SK-N-SH (cell line): ENCODE measurements at regions not wholly inside any gene's neighbourhood (a gene's known extent, or its start where the extent isn't known, plus 50 kb on each side); places are given as distances from the start of the nearest gene placed in this dataset.

Experiments
- CTCF ChIA-PET: fragments of 300-600, 350-600 bp; formaldehyde crosslinking; extraction: SDS; loops from one replicate; lab custom pipeline; 2021; lab: Yijun Ruan, JAX
- POLR2A ChIA-PET: fragments of 350-600 bp; sonication (Branson Sonifier 250); formaldehyde crosslinking; extraction: SDS; loops from one replicate; lab custom pipeline; 2020; ENCODE audit warnings: antibody characterized with exemption, inconsistent platforms; lab: Yijun Ruan, JAX
- DNase-seq: peaks from one replicate; pipeline ENCODE4 v3.0.0; 2012
- H2AFZ ChIP-seq: fragments of 200-600 bp; sonication (generic); 2 replicates; pipeline ENCODE4 v1.8.1; 2016; ENCODE audit warnings: antibody characterized with exemption, mild to moderate bottlenecking, low read depth
- H3F3A ChIP-seq: fragments of 200-600 bp; sonication (generic); replicated peaks from 2 replicates; pipeline ENCODE3; 2016; ENCODE audit warnings: antibody characterized with exemption, mild to moderate bottlenecking; ENCODE audit not compliant: insufficient read depth
- H3K27ac ChIP-seq, 2 experiments: fragments of 200-500 bp in 1 of 2; fragments of 200-600 bp in 1 of 2; sonication (Bioruptor generic) in 1 of 2; sonication (generic), shearing (Covaris generic) in 1 of 2; 2 replicates each; pipeline versions ENCODE4 v1.5.1 to v1.6.1; 2014 to 2016; ENCODE audit warnings: low read depth in 2 of 2, inconsistent platforms in 1 of 2, low read length in 1 of 2, mild to moderate bottlenecking in 1 of 2, mixed read lengths in 1 of 2
- H3K27me3 ChIP-seq: fragments of 200-600 bp; sonication (generic), shearing (Covaris generic); 2 replicates; pipeline ENCODE4 v1.6.1; 2016; ENCODE audit warnings: mixed run types; ENCODE audit not compliant: insufficient read depth
- H3K36me3 ChIP-seq, 2 experiments: fragments of 200-500 bp in 1 of 2; fragments of 200-600 bp in 1 of 2; sonication (Bioruptor generic) in 1 of 2; sonication (generic) in 1 of 2; replicated peaks in 1 of 2; 2 replicates each; pipeline versions ENCODE3 to v1.5.1; 2014 to 2016; ENCODE audit warnings: low read length in 1 of 2, mild to moderate bottlenecking in 1 of 2; ENCODE audit not compliant: insufficient read depth in 2 of 2, control insufficient read depth in 1 of 2
- H3K4me1 ChIP-seq, 2 experiments: fragments of 200-500 bp in 1 of 2; fragments of 200-600 bp in 1 of 2; sonication (Bioruptor generic) in 1 of 2; sonication (generic), shearing (Covaris generic) in 1 of 2; 2 replicates each; pipeline versions ENCODE4 v1.5.1 to v1.6.1; 2014 to 2016; ENCODE audit warnings: low read depth in 1 of 2, low read length in 1 of 2, mixed run types in 1 of 2; ENCODE audit not compliant: insufficient read depth in 2 of 2, control insufficient read depth in 1 of 2
- H3K4me2 ChIP-seq: fragments of 200-600 bp; sonication (generic), shearing (Covaris generic); 2 replicates; pipeline ENCODE4 v1.6.1; 2017; ENCODE audit warnings: mixed run types
- H3K4me3 ChIP-seq, 2 experiments: fragments of 200-500 bp in 1 of 2; fragments of 200-600 bp in 1 of 2; sonication (Bioruptor generic) in 1 of 2; sonication (generic), shearing (Covaris generic) in 1 of 2; 2 replicates each; pipeline versions ENCODE4 v1.5.1 to v1.8.1; 2014 to 2016; ENCODE audit warnings: low read depth in 2 of 2, inconsistent platforms in 1 of 2, low read length in 1 of 2, mild to moderate bottlenecking in 1 of 2, mixed read lengths in 1 of 2, moderate library complexity in 1 of 2
- H3K79me2 ChIP-seq: fragments of 200-600 bp; sonication (generic); 2 replicates; pipeline ENCODE4 v1.8.1; 2017; ENCODE audit warnings: mild to moderate bottlenecking; ENCODE audit not compliant: insufficient read depth
- H3K9ac ChIP-seq: fragments of 200-600 bp; sonication (generic); 2 replicates; pipeline ENCODE4 v1.6.1; 2017; ENCODE audit warnings: mixed run types
- H3K9me2 ChIP-seq: fragments of 200-600 bp; sonication (generic); 2 replicates; pipeline ENCODE4 v1.6.1; 2017; ENCODE audit warnings: mixed run types
- H3K9me3 ChIP-seq: fragments of 200-600 bp; sonication (generic); 2 replicates; pipeline ENCODE4 v1.6.1; 2017; ENCODE audit warnings: mixed run types, mild to moderate bottlenecking, moderate library complexity
- H4K20me1 ChIP-seq: fragments of 200-600 bp; sonication (generic); 2 replicates; pipeline ENCODE4 v1.6.1; 2017; ENCODE audit warnings: mild to moderate bottlenecking, mixed run types; ENCODE audit not compliant: insufficient read depth
- ELF1 ChIP-seq: IDR thresholded peaks from 2 replicates; pipeline ENCODE4 v1.4.0; 2012
- FOSL2 ChIP-seq: IDR thresholded peaks from 2 replicates; pipeline ENCODE4 v1.4.0; 2012; ENCODE audit warnings: low read depth, mild to moderate bottlenecking, moderate library complexity, borderline replicate concordance
- IRF3 ChIP-seq: fragments of 150-350 bp; IDR thresholded peaks from 2 replicates; pipeline ENCODE4 v1.6.1; 2016; ENCODE audit warnings: mild to moderate bottlenecking, low read depth, low read length
- MEF2A ChIP-seq: IDR thresholded peaks from 2 replicates; pipeline ENCODE4 v1.4.0; 2012; ENCODE audit warnings: low read depth, borderline replicate concordance
- MXI1 ChIP-seq: IDR thresholded peaks from 2 replicates; pipeline ENCODE4 v1.6.1; 2012; ENCODE audit warnings: mild to moderate bottlenecking, low read depth, low read length, improper control_type of control experiment
- RCOR1 ChIP-seq: fragments of 150-350 bp; IDR thresholded peaks from 2 replicates; pipeline ENCODE4 v1.6.1; 2017; ENCODE audit warnings: antibody characterized with exemption, low read length
- REST ChIP-seq: IDR thresholded peaks from 2 replicates; pipeline ENCODE4 v1.6.1; 2012; ENCODE audit warnings: mild to moderate bottlenecking, low read depth, low read length, moderate library complexity
- YY1 ChIP-seq: IDR thresholded peaks from 2 replicates; pipeline ENCODE4 v1.4.0; 2012; ENCODE audit warnings: low read depth, mild to moderate bottlenecking
- WGBS: methylation state at CpG from one replicate; pipeline ENCODE4 v1.1.6; 2017; ENCODE audit warnings: low lambda C conversion rate; 5-methylcytosine and 5-hydroxymethylcytosine counted together

GRCh38 chr4:35541888-35542213 lies 702.5 kb downstream of the ARAP2 start:
- no peak overlapping the region for H3K4me2 ChIP-seq

GRCh38 chr4:35548921-35549320 lies 695.4 kb downstream of the ARAP2 start:
- Histone ChIP-seq H3K79me2 (no peaks in the 10 kb centered on the region), H3K27me3 (no peaks in the 10 kb centered on the region), H3F3A (no peaks in the 10 kb centered on the region), H3K4me1 (no peaks in the 10 kb centered on the region), H3K9me3 (no peaks in the 10 kb centered on the region), H3K4me3 (no peak overlapping the region), H3K27ac (no peak overlapping the region), H4K20me1 (no peaks in the 10 kb centered on the region), H3K4me2 (no peak overlapping the region), H3K36me3 (no peaks in the 10 kb centered on the region), H2AFZ (no peak overlapping the region), H3K9ac (no peak overlapping the region), H3K9me2 (no peaks in the 10 kb centered on the region)
- TF ChIP-seq MXI1 (no peak), MEF2A (no peak), FOSL2 (no peak)
- 40% methylated on average over 3 of the region's 3 CpGs for WGBS
- DNase-seq: no peak
- CTCF ChIA-PET: no interaction called here
- POLR2A ChIA-PET: no interaction called here

More at GRCh38 chr4:35541888-35542213, 702.5 kb downstream of the ARAP2 start:
- no peaks in the 10 kb centered on the region for H3F3A ChIP-seq
- ChIA-PET POLR2A (no interaction called here), CTCF (interaction anchor here (1.0 kb wide), 1 partner anchor 33 kb away, joined by 3 read pairs; no protein-coding TSS in a partner anchor)
- no peak overlapping the region for H3K27ac ChIP-seq
- no peaks in the 10 kb centered on the region for H4K20me1 ChIP-seq
- no peaks in the 10 kb centered on the region for H3K4me1 ChIP-seq
- H2AFZ ChIP-seq: no peak overlapping the region
- no peaks in the 10 kb centered on the region for H3K79me2 ChIP-seq
- no peaks in the 10 kb centered on the region for H3K36me3 ChIP-seq
- TF ChIP-seq RCOR1: no peak
- no peak for TF ChIP-seq IRF3
- no peak overlapping the region for H3K9ac ChIP-seq
- H3K4me3 ChIP-seq: no peak overlapping the region
- 41% methylated on average over 4 of the region's 5 CpGs for WGBS
- DNase-seq: no peak
- H3K27me3 ChIP-seq: no peaks in the 10 kb centered on the region
- H3K9me2 ChIP-seq: no peaks in the 10 kb centered on the region
- H3K9me3 ChIP-seq: no peaks in the 10 kb centered on the region

DNA sequence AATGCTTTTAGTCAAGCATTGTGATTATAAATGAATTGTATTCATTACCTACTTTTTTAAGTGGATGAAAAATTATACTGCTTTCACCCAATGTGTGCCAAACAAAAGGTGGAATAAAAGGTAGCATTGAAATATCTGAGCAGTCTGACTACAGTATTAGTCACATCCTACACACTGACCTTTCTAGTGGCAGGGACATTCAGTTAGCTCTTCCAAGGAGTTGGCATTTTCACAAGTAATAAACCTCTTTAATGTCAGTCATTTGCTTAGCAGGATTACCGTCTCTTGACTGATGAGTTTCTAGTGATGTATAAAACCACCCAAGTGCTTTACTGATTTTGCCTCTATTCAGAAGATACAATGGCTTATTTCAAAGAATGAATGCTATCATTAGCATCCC lies 687.9 kb downstream of the ARAP2 start:
- no peak for DNase-seq
- no peaks in the 10 kb centered on the region for H3K9me2 ChIP-seq
- no peaks in the 10 kb centered on the region for H4K20me1 ChIP-seq
- H3K9me3 ChIP-seq: 0 out of 2 replicates have a peak, but pooled peaks cover 9% of the 10 kb centered on the region
- no peak overlapping the region for H3K9ac ChIP-seq
- no peaks in the 10 kb centered on the region for H3K27me3 ChIP-seq
- H3K36me3 ChIP-seq: no peaks in the 10 kb centered on the region
- H3K4me2 ChIP-seq: no peak overlapping the region
- H3K27ac ChIP-seq: no peak overlapping the region
- H3K79me2 ChIP-seq: no peaks in the 10 kb centered on the region
- WGBS: 11% methylated on average over 1 of the region's 1 CpG
- ChIA-PET POLR2A (no interaction called here), CTCF (no interaction called here)
- no peaks in the 10 kb centered on the region for H3K4me1 ChIP-seq
- H3F3A ChIP-seq: no peaks in the 10 kb centered on the region
- H3K4me3 ChIP-seq: no peak overlapping the region
- TF ChIP-seq YY1: no peak
- no peak for TF ChIP-seq RCOR1
- TF ChIP-seq REST: no peak
- no peak for TF ChIP-seq ELF1
- no peak overlapping the region for H2AFZ ChIP-seq
